Muscle layer of colon (tissue), 2 donors: ENCODE measurements at regions not wholly inside any gene's neighbourhood (a gene's known extent, or its start where the extent isn't known, plus 50 kb on each side); places are given as distances from the start of the nearest gene placed in this dataset.

Experiments used
- H3K27ac ChIP-seq: one replicate; pipeline ENCODE4 v1.7.0; 2013; ENCODE audit warnings: low read depth, mild to moderate bottlenecking, low read length, moderate library complexity
- H3K27me3 ChIP-seq, 2 donors: one replicate each; pipeline ENCODE4 v1.7.0; 2013; ENCODE audit warnings: low read length in 2 of 2, mild to moderate bottlenecking in 2 of 2; ENCODE audit not compliant: insufficient read depth in 2 of 2, control insufficient read depth in 1 of 2
- H3K36me3 ChIP-seq: one replicate; pipeline ENCODE4 v1.7.0; 2013; ENCODE audit warnings: mild to moderate bottlenecking, low read length; ENCODE audit not compliant: insufficient read depth
- H3K4me1 ChIP-seq: one replicate; pipeline ENCODE4 v1.7.0; 2013; ENCODE audit warnings: mild to moderate bottlenecking, low read length; ENCODE audit not compliant: insufficient read depth
- H3K4me3 ChIP-seq, 2 donors: one replicate each; pipeline ENCODE4 v1.7.0; 2013; ENCODE audit warnings: low read length in 2 of 2, low read depth in 1 of 2, mild to moderate bottlenecking in 1 of 2, moderate library complexity in 1 of 2
- H3K9ac ChIP-seq: one replicate; pipeline ENCODE4 v1.7.0; 2013; ENCODE audit warnings: low read length
- H3K9me3 ChIP-seq: one replicate; pipeline ENCODE4 v1.7.0; 2013; ENCODE audit warnings: mild to moderate bottlenecking, low read length
- donor health status: abdominal sarcoma.
- donor health status: Adenocarcinoma of cecum.

DNA sequence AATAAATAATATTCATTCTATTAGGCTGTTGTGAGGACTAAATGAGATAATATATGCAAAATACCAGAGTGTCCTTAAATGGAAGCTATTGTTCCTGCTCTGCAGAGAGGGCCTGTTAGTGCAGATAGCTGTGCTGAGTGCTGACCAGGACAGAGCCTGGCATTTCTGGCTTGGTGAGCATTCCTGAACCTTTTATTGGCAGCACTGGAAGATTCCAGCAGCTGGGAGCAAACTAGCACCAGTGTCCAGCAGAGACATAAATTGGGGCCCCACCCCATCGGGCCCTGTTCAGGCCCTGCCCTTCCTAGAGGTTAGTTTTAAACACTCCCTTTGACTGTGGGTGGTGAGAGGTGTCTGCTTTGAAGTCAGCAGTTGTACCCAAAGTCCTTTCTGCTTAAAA lies 85.9 kb upstream of the GADD45A start:
- Histone ChIP-seq H3K9ac (no peak overlapping the region), H3K9me3 (no peaks in the 10 kb centered on the region), H3K4me3 (no peak overlapping the region), H3K27me3 (no peaks in the 10 kb centered on the region), H3K27ac (no peak overlapping the region), H3K4me1 (peaks cover 8% of the 10 kb centered on the region), H3K36me3 (no peaks in the 10 kb centered on the region)

DNA sequence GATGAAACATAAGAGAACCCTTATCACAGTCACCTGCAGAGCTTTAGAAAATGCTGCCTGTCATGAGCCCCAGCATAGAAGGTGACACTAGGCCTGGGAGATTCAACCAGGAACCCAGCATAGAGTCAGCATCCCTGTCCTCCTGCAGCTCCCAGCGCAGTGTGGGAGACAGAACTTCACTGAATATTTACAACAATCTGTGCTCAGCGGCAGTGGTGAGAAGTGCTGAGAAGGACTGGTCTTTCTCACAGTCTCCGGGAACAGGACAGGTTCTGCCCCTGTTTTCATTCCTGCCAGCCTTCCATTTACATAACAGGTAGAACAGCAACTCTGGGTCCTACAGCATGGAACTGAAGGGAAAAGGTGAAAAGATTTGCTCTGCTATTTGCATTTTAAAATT lies 83.5 kb upstream of the GADD45A start:
- Histone ChIP-seq H3K36me3 (no peaks in the 10 kb centered on the region), H3K9ac (no peak overlapping the region), H3K4me1 (peaks cover 8% of the 10 kb centered on the region), H3K9me3 (no peaks in the 10 kb centered on the region), H3K4me3 (no peak overlapping the region), H3K27me3 (no peaks in the 10 kb centered on the region), H3K27ac (no peak overlapping the region)

DNA sequence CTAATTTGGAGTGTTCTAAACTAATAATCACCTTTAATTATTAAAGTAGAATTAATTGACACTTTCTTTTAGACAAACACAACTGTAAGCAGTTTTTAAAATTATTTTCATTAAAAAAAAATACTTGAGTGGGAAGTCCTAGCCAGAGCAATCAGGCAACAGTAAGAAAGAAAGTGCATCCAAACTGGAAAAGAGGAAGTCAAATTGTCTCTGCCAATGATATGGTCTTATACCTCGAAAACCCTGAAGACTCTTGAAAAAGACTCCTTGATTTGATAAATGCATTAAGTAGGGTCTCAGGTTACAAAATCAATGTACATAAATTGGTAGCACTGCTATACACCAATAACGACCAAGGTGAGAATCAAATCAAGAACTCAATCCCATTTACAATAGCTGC lies 83.0 kb upstream of the GADD45A start:
- peaks cover 8% of the 10 kb centered on the region for H3K4me1 ChIP-seq
- H3K27me3 ChIP-seq: no peaks in the 10 kb centered on the region
- H3K36me3 ChIP-seq: no peaks in the 10 kb centered on the region
- no peak overlapping the region for H3K27ac ChIP-seq
- no peak overlapping the region for H3K9ac ChIP-seq
- H3K4me3 ChIP-seq: no peak overlapping the region
- no peaks in the 10 kb centered on the region for H3K9me3 ChIP-seq

DNA sequence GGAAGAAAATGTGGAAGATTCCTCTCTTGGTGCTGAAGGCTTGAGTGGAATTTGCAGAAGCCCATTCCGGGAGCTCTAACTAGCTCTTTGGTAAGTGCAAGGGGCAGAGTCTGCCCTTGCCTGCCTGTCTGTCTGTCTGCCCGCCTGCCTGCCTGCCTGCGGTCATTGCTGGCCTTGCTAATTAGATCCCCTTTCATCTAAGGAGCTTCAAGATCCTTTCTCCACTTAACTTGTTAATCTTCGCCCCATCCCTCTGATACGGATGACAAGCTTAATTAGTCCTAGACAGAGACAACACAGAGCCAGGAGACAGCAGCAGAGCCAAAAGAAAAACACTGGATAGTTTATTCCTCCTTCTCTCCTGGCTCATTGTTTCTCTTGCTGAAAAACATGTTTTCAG lies 80.2 kb upstream of the GADD45A start:
- no peaks in the 10 kb centered on the region for H3K27me3 ChIP-seq
- H3K9ac ChIP-seq: no peak overlapping the region
- no peaks in the 10 kb centered on the region for H3K36me3 ChIP-seq
- H3K27ac ChIP-seq: no peak overlapping the region
- H3K4me1 ChIP-seq: peaks cover 8% of the 10 kb centered on the region
- no peak overlapping the region for H3K4me3 ChIP-seq
- no peaks in the 10 kb centered on the region for H3K9me3 ChIP-seq

DNA sequence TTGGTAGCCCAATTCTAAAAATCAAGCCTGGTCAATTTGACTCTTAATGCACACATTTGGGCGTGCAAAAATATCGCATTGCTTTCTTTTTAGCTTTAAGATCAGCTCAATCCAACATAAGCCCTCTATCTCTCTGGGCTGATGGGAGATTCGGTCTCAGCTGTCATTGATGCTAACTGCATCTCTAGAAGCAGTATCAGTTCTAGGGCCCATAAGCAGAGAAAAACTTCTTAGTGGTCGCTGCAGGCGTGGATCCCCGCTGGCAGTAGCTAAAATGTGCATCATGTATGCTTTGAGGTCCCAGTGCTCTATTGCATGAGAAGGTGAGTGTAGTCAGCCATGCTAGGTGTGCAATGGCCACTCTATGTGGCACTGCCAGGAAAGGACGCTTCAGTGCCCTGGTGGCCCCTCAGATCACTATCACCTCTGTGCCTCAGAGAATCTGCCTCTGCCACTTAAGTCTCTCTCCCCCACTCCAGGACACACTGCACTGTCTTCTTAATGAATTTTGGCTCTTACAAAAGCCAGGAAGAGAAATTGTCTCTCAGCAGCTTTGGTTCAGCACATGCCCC lies 79.7 kb upstream of the GADD45A start:
- no peaks in the 10 kb centered on the region for H3K36me3 ChIP-seq
- peaks cover 8% of the 10 kb centered on the region for H3K4me1 ChIP-seq
- H3K27me3 ChIP-seq: no peaks in the 10 kb centered on the region
- no peaks in the 10 kb centered on the region for H3K9me3 ChIP-seq
- no peak overlapping the region for H3K9ac ChIP-seq
- H3K27ac ChIP-seq: no peak overlapping the region
- no peak overlapping the region for H3K4me3 ChIP-seq

DNA sequence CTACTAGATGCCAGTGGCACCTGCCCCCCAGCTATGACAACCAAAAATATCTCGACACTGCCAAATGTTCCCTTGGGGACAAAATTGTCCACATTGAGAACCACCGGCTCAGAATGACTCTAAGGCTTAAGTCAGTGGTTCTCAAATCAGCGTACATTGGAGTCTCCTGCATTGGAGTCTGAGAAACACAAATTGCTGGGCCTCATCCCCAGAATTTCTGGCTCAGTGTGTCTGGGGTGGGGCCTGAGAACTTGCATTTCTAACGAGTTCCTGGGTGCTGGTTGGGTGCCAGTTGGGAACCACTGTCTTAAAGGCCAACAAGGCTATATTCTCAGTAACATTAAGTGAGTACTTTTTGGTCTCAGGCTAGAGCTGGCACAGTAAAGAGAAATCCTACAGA lies 77.7 kb upstream of the GADD45A start:
- no peak overlapping the region for H3K4me3 ChIP-seq
- no peaks in the 10 kb centered on the region for H3K36me3 ChIP-seq
- no peaks in the 10 kb centered on the region for H3K9me3 ChIP-seq
- H3K4me1 ChIP-seq: no peaks in the 10 kb centered on the region
- no peaks in the 10 kb centered on the region for H3K27me3 ChIP-seq
- no peak overlapping the region for H3K9ac ChIP-seq
- H3K27ac ChIP-seq: no peak overlapping the region

DNA sequence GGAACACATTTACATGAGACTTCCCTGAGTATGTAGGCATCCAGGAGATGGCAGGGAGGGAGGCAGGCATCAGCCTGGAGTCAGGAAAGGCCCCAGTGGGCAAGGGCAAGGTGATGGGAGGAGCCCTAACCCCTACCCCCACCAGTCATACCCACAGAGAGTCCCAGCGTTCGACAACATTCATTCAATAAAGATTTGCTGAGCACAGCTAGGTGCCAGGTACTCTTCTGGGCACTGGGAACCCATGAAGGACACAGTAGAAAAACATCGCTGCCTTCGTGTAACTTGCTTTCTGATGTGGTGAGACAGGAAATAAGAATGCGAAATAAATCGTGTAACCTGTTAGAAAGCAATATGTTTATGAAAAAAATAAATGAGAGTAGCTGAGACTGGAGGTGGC lies 77.3 kb upstream of the GADD45A start:
- Histone ChIP-seq H3K9ac (no peak overlapping the region), H3K4me3 (no peak overlapping the region), H3K27me3 (no peaks in the 10 kb centered on the region), H3K4me1 (no peaks in the 10 kb centered on the region), H3K36me3 (no peaks in the 10 kb centered on the region), H3K27ac (no peak overlapping the region), H3K9me3 (no peaks in the 10 kb centered on the region)

DNA sequence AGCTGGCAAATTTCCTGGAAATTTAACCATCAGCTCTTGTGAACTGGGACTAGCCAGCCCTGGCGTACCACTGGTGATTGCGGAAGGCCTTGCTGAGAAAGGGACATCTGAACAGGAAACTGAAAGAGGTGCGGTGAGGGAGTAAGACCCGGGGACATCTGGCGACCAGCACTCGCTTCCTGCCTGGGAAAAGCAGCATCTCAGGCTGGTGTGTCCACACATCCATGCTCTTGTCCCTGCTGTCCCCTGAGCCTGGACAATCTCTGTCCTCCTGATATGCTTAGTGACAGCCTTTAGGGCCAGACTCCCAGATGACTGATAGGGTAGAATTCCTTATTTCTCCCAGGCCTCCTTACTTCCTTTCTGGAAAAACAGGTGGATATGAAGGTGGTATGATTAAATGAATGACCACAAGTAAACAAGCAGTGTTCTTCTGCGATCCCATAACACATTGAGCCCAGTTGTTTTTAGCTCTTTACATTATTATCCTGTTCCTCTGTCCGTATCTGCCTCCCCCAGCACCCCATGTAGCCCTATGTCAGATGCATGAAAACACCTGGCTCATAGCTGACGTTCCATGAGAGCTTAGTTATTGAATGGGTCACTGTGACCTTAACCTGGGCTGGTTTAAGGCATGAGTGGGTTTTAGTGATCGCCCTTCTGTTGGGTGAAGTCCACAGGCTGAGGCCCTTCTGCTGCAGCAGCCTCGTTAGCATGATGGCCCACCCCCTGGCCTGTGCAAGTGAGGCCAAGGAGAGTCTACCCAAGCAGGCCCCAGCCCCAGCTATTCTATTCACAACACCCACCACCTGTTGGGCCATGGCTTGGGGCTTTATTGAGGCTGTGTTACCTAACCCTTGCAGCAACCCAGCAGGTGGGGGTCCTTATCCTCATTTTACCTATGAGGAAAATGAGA lies 76.1 kb upstream of the GADD45A start:
- Histone ChIP-seq H3K27me3 (no peaks in the 10 kb centered on the region), H3K36me3 (no peaks in the 10 kb centered on the region), H3K4me3 (no peak overlapping the region), H3K9me3 (no peaks in the 10 kb centered on the region), H3K9ac (no peak overlapping the region), H3K27ac (no peak overlapping the region), H3K4me1 (no peaks in the 10 kb centered on the region)

DNA sequence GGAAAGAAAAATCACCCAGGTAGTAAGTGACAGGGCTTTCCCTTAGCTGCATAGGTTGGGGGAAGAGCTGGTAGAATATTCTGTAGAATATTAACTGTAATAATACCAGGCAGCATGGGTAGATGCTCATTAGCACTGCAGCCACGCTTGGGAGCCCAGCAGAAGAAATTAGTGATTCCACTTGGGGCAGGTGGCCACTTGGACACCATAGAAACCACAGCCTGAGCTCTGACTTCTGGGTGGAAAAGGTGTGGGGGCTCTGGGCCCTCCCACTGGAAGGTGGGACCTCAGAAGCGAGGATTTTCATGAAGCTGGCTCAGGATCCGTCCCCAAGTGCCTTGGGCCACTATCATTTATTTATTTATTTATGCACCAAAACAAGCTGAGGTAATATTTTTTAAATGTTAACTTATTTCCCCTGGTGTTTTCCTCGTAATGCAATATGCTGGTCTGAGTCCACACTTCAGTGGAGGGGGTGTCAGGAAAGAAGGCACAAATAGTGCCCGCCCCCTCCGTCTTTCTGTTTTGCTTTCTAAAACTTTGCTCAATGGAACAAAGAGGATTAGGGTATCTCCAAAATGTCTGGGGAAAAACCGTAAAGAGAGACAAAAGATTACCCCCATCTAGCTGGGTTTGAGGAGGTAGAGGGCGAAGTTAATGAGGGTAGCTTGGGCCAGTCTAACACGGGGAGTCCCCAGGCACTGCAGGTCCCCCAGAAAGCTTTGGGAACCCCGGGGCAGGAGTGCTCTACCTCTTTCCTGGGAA lies 75.2 kb upstream of the GADD45A start:
- Histone ChIP-seq H3K36me3 (no peaks in the 10 kb centered on the region), H3K9ac (no peak overlapping the region), H3K4me3 (no peak overlapping the region), H3K27me3 (no peaks in the 10 kb centered on the region), H3K4me1 (no peaks in the 10 kb centered on the region), H3K9me3 (no peaks in the 10 kb centered on the region), H3K27ac (no peak overlapping the region)

DNA sequence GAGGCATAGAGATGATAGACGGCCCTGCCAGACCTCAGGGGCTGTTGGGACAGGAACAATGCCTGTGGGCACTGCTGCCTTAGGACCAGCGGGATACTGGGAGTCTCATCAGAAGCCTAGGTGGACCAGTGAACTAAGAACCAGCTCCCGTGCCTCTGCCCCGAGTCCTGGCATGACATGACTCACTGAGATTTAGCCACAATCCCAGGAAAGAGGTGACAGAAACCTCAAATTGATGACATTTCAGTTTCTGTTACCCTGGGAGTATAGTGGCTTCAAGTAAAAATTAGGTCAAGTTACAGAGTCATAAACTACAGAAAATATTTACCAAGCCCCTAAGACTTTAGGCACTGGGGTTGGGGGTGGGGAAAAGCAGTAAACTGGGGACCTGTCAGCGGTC lies 74.6 kb upstream of the GADD45A start:
- H3K9me3 ChIP-seq: no peaks in the 10 kb centered on the region
- no peaks in the 10 kb centered on the region for H3K4me1 ChIP-seq
- H3K27me3 ChIP-seq: no peaks in the 10 kb centered on the region
- H3K9ac ChIP-seq: no peak overlapping the region
- H3K4me3 ChIP-seq: no peak overlapping the region
- no peak overlapping the region for H3K27ac ChIP-seq
- H3K36me3 ChIP-seq: no peaks in the 10 kb centered on the region

DNA sequence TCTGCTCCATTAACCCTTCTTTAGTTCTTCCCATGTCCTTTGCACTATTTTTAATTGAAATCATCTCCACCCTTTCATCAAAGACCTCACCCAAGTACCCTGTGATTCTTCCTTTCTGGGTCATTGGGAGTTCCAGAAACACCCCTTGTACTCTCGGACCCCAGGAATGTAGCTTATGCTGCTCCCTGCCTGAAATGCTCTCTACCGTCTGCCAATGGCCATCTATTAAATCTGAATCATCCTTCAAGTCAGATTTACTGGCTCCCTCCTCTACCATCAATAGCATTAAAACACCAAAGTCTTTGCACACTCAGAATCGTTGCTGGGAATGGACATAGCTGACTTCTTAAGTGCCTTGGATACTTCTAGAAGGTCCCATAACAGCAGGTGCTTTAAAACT lies 73.2 kb upstream of the GADD45A start:
- Histone ChIP-seq H3K4me3 (no peak overlapping the region), H3K27ac (no peak overlapping the region), H3K9ac (no peak overlapping the region), H3K27me3 (no peaks in the 10 kb centered on the region), H3K36me3 (no peaks in the 10 kb centered on the region), H3K4me1 (no peaks in the 10 kb centered on the region), H3K9me3 (no peaks in the 10 kb centered on the region)
